GM12873 (cell line): ENCODE measurements at regions not wholly inside any gene's neighbourhood (a gene's known extent, or its start where the extent isn't known, plus 50 kb on each side); places are given as distances from the start of the nearest gene placed in this dataset.

Experiments
- CTCF ChIP-seq: IDR thresholded peaks from 2 replicates; pipeline ENCODE4 v1.5.1; 2012; ENCODE audit warnings: low read depth, mild to moderate bottlenecking, moderate library complexity, low read length, control low read depth; ENCODE audit not compliant: insufficient read depth; ENCODE audit errors: missing control alignments

- TF ChIP-seq CTCF = no peak
Measured at GRCh38 chr3:193832833-193833413, 239.9 kb downstream of the OPA1 start.

- no peak for TF ChIP-seq CTCF
Measured at GRCh38 chr3:193833592-193833991, 240.6 kb downstream of the OPA1 start.

GRCh38 chr3:193835414-193835813 is 242.4 kb downstream of the OPA1 start:
- TF ChIP-seq CTCF = no peak

- TF ChIP-seq CTCF = no peak
Measured at GRCh38 chr3:193836511-193836910, 243.5 kb downstream of the OPA1 start.

- TF ChIP-seq CTCF = no peak
Measured at GRCh38 chr3:193836918-193837317, 243.9 kb downstream of the OPA1 start.

GRCh38 chr3:193837347-193837827 is 244.4 kb downstream of the OPA1 start:
- TF ChIP-seq CTCF = no peak

GRCh38 chr3:193840111-193840641 is 247.2 kb downstream of the OPA1 start:
- no peak for TF ChIP-seq CTCF
